ENCODE measurements at regions not wholly inside any gene's neighbourhood (a gene's known extent, or its start where the extent isn't known, plus 50 kb on each side); places are given as distances from the start of the nearest gene placed in this dataset.
A peak's percentile ranks its signal among the peaks of the same experiment; 100 is the strongest.

DNA sequence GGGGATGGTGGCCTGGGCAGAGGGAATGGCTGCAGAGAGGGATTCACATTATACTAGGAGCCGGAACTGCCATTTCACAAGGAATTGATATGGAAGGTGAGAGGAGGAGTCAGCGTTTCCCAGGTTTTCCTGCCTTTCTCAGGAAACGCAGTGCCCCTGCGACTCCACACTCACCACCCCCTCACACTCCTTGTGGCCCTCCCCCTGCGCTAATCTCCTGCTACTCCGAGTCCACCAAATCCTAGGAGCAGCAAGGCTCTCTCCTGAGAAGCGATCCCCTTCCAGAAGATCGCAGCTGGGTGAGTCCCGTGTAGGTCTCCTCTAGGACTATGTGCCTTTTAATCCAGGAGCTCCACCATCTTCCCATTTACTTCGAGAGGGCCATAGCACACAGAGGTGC is 140.6 kb downstream of the VAPA start (continued):
- TF ChIP-seq, protein P1, sequence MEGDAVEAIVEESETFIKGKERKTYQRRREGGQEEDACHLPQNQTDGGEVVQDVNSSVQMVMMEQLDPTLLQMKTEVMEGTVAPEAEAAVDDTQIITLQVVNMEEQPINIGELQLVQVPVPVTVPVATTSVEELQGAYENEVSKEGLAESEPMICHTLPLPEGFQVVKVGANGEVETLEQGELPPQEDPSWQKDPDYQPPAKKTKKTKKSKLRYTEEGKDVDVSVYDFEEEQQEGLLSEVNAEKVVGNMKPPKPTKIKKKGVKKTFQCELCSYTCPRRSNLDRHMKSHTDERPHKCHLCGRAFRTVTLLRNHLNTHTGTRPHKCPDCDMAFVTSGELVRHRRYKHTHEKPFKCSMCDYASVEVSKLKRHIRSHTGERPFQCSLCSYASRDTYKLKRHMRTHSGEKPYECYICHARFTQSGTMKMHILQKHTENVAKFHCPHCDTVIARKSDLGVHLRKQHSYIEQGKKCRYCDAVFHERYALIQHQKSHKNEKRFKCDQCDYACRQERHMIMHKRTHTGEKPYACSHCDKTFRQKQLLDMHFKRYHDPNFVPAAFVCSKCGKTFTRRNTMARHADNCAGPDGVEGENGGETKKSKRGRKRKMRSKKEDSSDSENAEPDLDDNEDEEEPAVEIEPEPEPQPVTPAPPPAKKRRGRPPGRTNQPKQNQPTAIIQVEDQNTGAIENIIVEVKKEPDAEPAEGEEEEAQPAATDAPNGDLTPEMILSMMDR (conservative IDR thresholded peaks at IDR 0.05; ENCODE audit: low read depth, low read length): no peak
- no peak for TF ChIP-seq POLR2A (IDR thresholded peaks at IDR 0.05; ENCODE audit: low read depth, low read length)

DNA sequence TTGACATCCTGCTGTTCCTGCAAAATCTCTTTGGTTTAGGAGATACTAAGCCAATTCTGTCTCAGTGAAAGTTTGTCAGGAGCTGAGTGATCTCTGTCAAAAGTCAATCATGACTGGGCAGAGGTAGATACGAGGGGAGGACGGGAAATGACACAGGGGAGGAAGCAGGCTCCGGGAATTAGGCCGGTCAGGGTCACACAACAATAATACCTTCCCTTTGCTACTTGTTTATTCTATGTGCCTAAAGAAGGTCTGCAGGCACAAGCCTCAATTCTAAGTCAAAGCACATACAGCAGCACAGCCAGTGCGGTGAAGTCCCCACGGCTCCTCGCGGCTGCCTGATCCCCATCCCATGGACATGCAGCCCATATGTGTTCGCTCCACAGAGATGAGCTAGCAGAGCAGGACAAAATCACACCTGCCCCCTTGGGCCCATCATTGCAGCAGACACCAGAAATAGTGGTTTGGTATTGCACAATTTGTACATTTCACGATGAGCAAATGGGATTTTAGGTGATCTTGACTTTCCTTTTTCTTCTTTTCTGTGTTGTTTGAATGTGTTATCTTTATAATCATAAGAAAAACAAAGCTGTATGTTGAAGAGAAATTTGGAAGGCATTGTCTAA is 141.4 kb downstream of the VAPA start:
- Histone ChIP-seq H2AK9ac (replicated peaks; ENCODE audit: low read depth, low read length, poor library complexity) (no peak overlapping the region), H2BK20ac (ENCODE audit: low read depth, low read length) (peak overlapping the region; percentile 68; the same call in 1 of the 2 replicates), H4K20me1 (ENCODE audit: insufficient read depth, low read length) (peaks cover 2% of the 10 kb centered on the region; the same call in 1 of the 2 replicates), H3K18ac (ENCODE audit: low read depth, low read length) (no peak overlapping the region), H3K27ac (ENCODE audit: insufficient read depth, low read length) (no peak overlapping the region), H3K79me1 (ENCODE audit: low read depth in 1 of 2, low read length in 2 of 2) (0 out of 4 replicates have a peak, but pooled peaks cover 0 to 5% of the 10 kb centered on the region in 2 experiments), H3K14ac (replicated peaks; ENCODE audit: low read depth, low read length) (0 out of 2 replicates have a peak overlapping the region, but pooled peaks have one; percentile 20), H3K4me1 (ENCODE audit: control insufficient read depth, insufficient read depth, low read length) (peaks cover 40% of the 10 kb centered on the region), H3K9ac (ENCODE audit: low read depth, low read length) (no peak overlapping the region), H3K56ac (ENCODE audit: extremely low read depth, insufficient read depth, low read length) (no peak overlapping the region), H2BK120ac (ENCODE audit: low read depth, low read length) (peak overlapping the region; percentile 39; the same call in 1 of the 2 replicates), H3K23ac (ENCODE audit: low read depth, low read length) (no peak overlapping the region), H4K5ac (ENCODE audit: low read depth, low read length) (no peak overlapping the region; the same call in 1 of the 2 replicates), H3K27me3 (ENCODE audit: control insufficient read depth, insufficient read depth, low read length) (no peaks in the 10 kb centered on the region), H2AFZ (replicated peaks; ENCODE audit: low read length, poor library complexity) (no peak overlapping the region), H2BK5ac (ENCODE audit: low read depth, low read length, poor library complexity, severe bottlenecking) (no peak overlapping the region), H3K36me3 (ENCODE audit: control insufficient read depth, insufficient read depth, low read length) (no peaks in the 10 kb centered on the region), H3K4me2 (ENCODE audit: low read depth, low read length) (no peak overlapping the region), H2BK15ac (ENCODE audit: low read depth, low read length) (peak overlapping the region; percentile 56; the same call in 2 of the 3 replicates), H3K9me3 (ENCODE audit: control insufficient read depth, insufficient read depth, low read length) (no peaks in the 10 kb centered on the region), H4K91ac (ENCODE audit: insufficient read depth, low read depth, low read length) (no peak overlapping the region), H3K4me3 (ENCODE audit: insufficient read depth, low read depth, low read length) (no peak overlapping the region), H4K8ac (ENCODE audit: low read depth in 2 of 2, low read length in 2 of 2) (no peak overlapping the region), H2AK5ac (ENCODE audit: low read depth, low read length) (peak overlapping the region; percentile 63), H3K4ac (ENCODE audit: low read depth, low read length) (peak overlapping the region; percentile 30), H3K9me1 (ENCODE audit: insufficient read depth, low read length) (peaks cover 31% of the 10 kb centered on the region)
- no TSS peak for BruUV-seq (replicated peaks)
- ATAC-seq (ENCODE audit: low read depth) (no peak), DNase-seq (no peak)
- ChIA-PET POLR2A (ENCODE audit: unreplicated experiment) (no interaction called here), CTCF (no interaction called here)
- in situ Hi-C loops (cut with MboI; ENCODE audit: low sequenced_read_pairs): no loop called here
- dilution Hi-C loops (cut with HindIII; ENCODE audit: low sequenced_read_pairs, unreplicated experiment): no loop called here
- intact Hi-C loops (cut with micrococcal nuclease): loop anchor here (5.0 kb wide), 1 partner anchor 467 kb away; no protein-coding TSS in a partner anchor
- no peak for TF ChIP-seq RAD21 (IDR thresholded peaks at IDR 0.05; ENCODE audit: low read length)
- TF ChIP-seq BHLHE40 (IDR thresholded peaks at IDR 0.05; ENCODE audit: low read depth, low read length): no peak
- TF ChIP-seq CEBPB (IDR thresholded peaks at IDR 0.05; ENCODE audit: low read depth, low read length): peak; percentile 82
- no peak for TF ChIP-seq NFE2L2 (IDR thresholded peaks at IDR 0.05; ENCODE audit: low read depth, low read length)
- 100% methylated on average over 2 of the region's 10 CpGs; no CpG with 5 or more reads in 1 of the 2 experiments for WGBS, 2 experiments (ENCODE audit: extremely low coverage in 2 of 2, insufficient read length in 1 of 2)

Data from IMR-90 (cell line).